ENCODE measurements at regions not wholly inside any gene's neighbourhood (a gene's known extent, or its start where the extent isn't known, plus 50 kb on each side); places are given as distances from the start of the nearest gene placed in this dataset.
A peak's percentile ranks its signal among the peaks of the same experiment; 100 is the strongest.

GRCh38 chr15:91516866-91517265 is 336.6 kb upstream of the SLCO3A1 start:
- DNase-seq (ENCODE audit: low read depth in 4 of 4, low spot score in 3 of 4) = no peak

- DNase-seq (ENCODE audit: low read depth in 4 of 4, low spot score in 3 of 4) = no peak
These were observed 335.9 kb upstream of the SLCO3A1 start for GRCh38 chr15:91517491-91518200.

GRCh38 chr15:91520850-91521249 is 332.7 kb upstream of the SLCO3A1 start:
- no peak for DNase-seq (ENCODE audit: low read depth in 4 of 4, low spot score in 3 of 4)

GRCh38 chr15:91521548-91521947 is 332.0 kb upstream of the SLCO3A1 start:
- DNase-seq (ENCODE audit: low read depth in 4 of 4, low spot score in 3 of 4) = no peak

GRCh38 chr15:91521996-91522395 is 331.5 kb upstream of the SLCO3A1 start:
- DNase-seq (ENCODE audit: low read depth in 4 of 4, low spot score in 3 of 4) = no peak

- no peak for DNase-seq (ENCODE audit: low read depth in 4 of 4, low spot score in 3 of 4)
These were observed 330.7 kb upstream of the SLCO3A1 start for GRCh38 chr15:91522605-91523332.

GRCh38 chr15:91523596-91523995 is 329.9 kb upstream of the SLCO3A1 start:
- DNase-seq (ENCODE audit: low read depth in 4 of 4, low spot score in 3 of 4) = no peak

- no peak for DNase-seq (ENCODE audit: low read depth in 4 of 4, low spot score in 3 of 4)
These were observed 329.0 kb upstream of the SLCO3A1 start for GRCh38 chr15:91524534-91524933.

- DNase-seq (ENCODE audit: low read depth in 4 of 4, low spot score in 3 of 4) = no peak
These were observed 327.8 kb upstream of the SLCO3A1 start for GRCh38 chr15:91525751-91526150.

GRCh38 chr15:91526424-91526823 is 327.1 kb upstream of the SLCO3A1 start:
- no peak for DNase-seq (ENCODE audit: low read depth in 4 of 4, low spot score in 3 of 4)

- no peak for DNase-seq (ENCODE audit: low read depth in 4 of 4, low spot score in 3 of 4)
These were observed 324.7 kb upstream of the SLCO3A1 start for GRCh38 chr15:91528801-91529200.

GRCh38 chr15:91529534-91529933 is 324.0 kb upstream of the SLCO3A1 start:
- DNase-seq (ENCODE audit: low read depth in 4 of 4, low spot score in 3 of 4) = peak in 1 of 4 donors; percentile 5

GRCh38 chr15:91530279-91530678 is 323.2 kb upstream of the SLCO3A1 start:
- DNase-seq (ENCODE audit: low read depth in 4 of 4, low spot score in 3 of 4) = no peak

GRCh38 chr15:91530956-91531582 is 322.4 kb upstream of the SLCO3A1 start:
- no peak for DNase-seq (ENCODE audit: low read depth in 4 of 4, low spot score in 3 of 4)

GRCh38 chr15:91534235-91534634 is 319.3 kb upstream of the SLCO3A1 start:
- no peak for DNase-seq (ENCODE audit: low read depth in 4 of 4, low spot score in 3 of 4)

GRCh38 chr15:91534976-91535375 is 318.5 kb upstream of the SLCO3A1 start:
- no peak for DNase-seq (ENCODE audit: low read depth in 4 of 4, low spot score in 3 of 4)

- DNase-seq (ENCODE audit: low read depth in 4 of 4, low spot score in 3 of 4) = no peak
These were observed 317.5 kb upstream of the SLCO3A1 start for GRCh38 chr15:91535856-91536500.

- DNase-seq (ENCODE audit: low read depth in 4 of 4, low spot score in 3 of 4) = no peak
These were observed 315.7 kb upstream of the SLCO3A1 start for GRCh38 chr15:91537856-91538255.

- no peak for DNase-seq (ENCODE audit: low read depth in 4 of 4, low spot score in 3 of 4)
These were observed 314.7 kb upstream of the SLCO3A1 start for GRCh38 chr15:91538782-91539181.

- no peak for DNase-seq (ENCODE audit: low read depth in 4 of 4, low spot score in 3 of 4)
These were observed 312.2 kb upstream of the SLCO3A1 start for GRCh38 chr15:91541286-91541685.

- no peak for DNase-seq (ENCODE audit: low read depth in 4 of 4, low spot score in 3 of 4)
These were observed 311.3 kb upstream of the SLCO3A1 start for GRCh38 chr15:91542226-91542625.

All from right renal pelvis (tissue), 4 donors.